Peyer's patch (tissue), 4 donors: ENCODE measurements at regions not wholly inside any gene's neighbourhood (a gene's known extent, or its start where the extent isn't known, plus 50 kb on each side); places are given as distances from the start of the nearest gene placed in this dataset.

Source experiments
- POLR2A ChIP-seq, 2 donors: fragments of 450-650 bp; IDR thresholded peaks; one replicate each; pipeline ENCODE4 v1.5.1; 2017; ENCODE audit warnings: antibody characterized with exemption in 2 of 2, mild to moderate bottlenecking in 2 of 2, moderate library complexity in 2 of 2
- TF ChIP-seq, protein P1 (sequence below), 6 experiments: fragments of 450-650 bp in 4 of 6; fragments of 200-600 bp in 2 of 6; sonication (generic) in 1 of 6; IDR thresholded peaks; one replicate each; pipeline ENCODE4 v1.5.1; 2017 to 2019; ENCODE audit warnings: antibody characterized with exemption in 6 of 6, mild to moderate bottlenecking in 3 of 6, moderate library complexity in 1 of 6

GRCh38 chr15:92520914-92521623, 127.4 kb downstream of the ST8SIA2 start:
- no peak for TF ChIP-seq POLR2A (IDR thresholded peaks at IDR 0.05)
- TF ChIP-seq, protein P1, sequence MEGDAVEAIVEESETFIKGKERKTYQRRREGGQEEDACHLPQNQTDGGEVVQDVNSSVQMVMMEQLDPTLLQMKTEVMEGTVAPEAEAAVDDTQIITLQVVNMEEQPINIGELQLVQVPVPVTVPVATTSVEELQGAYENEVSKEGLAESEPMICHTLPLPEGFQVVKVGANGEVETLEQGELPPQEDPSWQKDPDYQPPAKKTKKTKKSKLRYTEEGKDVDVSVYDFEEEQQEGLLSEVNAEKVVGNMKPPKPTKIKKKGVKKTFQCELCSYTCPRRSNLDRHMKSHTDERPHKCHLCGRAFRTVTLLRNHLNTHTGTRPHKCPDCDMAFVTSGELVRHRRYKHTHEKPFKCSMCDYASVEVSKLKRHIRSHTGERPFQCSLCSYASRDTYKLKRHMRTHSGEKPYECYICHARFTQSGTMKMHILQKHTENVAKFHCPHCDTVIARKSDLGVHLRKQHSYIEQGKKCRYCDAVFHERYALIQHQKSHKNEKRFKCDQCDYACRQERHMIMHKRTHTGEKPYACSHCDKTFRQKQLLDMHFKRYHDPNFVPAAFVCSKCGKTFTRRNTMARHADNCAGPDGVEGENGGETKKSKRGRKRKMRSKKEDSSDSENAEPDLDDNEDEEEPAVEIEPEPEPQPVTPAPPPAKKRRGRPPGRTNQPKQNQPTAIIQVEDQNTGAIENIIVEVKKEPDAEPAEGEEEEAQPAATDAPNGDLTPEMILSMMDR (IDR thresholded peaks at IDR 0.05): no peak
